ENCODE measurements at regions not wholly inside any gene's neighbourhood (a gene's known extent, or its start where the extent isn't known, plus 50 kb on each side); places are given as distances from the start of the nearest gene placed in this dataset.
"Not testable (repeated sequence)": the region's sequence is repeated elsewhere in the genome, so short reads cannot be mapped to it uniquely, and the experiment has no call there.

GRCh38 chr2:75432761-75433361 is 127.9 kb downstream of the EVA1A start:
- no peak for DNase-seq (ENCODE audit: low read depth in 2 of 2)

GRCh38 chr2:75431763-75432162 is 129.0 kb downstream of the EVA1A start:
- DNase-seq (ENCODE audit: low read depth in 2 of 2), result no peak

GRCh38 chr2:75431276-75431675 is 129.5 kb downstream of the EVA1A start:
- no peak for DNase-seq (ENCODE audit: low read depth in 2 of 2)

DNA sequence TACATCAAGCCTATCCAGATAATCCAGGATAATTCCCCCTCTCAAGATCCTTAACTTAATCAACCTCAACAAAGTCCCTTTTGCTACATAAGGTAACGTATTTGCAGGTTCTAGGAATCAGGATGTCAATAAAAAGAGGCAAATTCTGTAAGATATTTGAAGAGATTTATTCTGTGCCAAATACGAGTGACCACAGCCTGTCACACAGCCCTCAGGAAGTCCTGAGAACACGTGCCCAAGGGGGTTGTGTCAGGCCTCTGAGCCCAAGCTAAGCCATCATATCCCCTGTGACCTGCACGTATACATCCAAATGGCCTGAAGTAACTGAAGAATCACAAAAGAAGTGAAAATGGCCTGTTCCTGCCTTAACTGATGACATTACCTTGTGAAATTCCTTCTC is 130.3 kb downstream of the EVA1A start:
- not testable (repeated sequence) for DNase-seq (ENCODE audit: low read depth in 2 of 2)

GRCh38 chr2:75428646-75429443 is 131.9 kb downstream of the EVA1A start:
- DNase-seq (ENCODE audit: low read depth in 2 of 2), result no peak

GRCh38 chr2:75428060-75428459 is 132.7 kb downstream of the EVA1A start:
- no peak for DNase-seq (ENCODE audit: low read depth in 2 of 2)

GRCh38 chr2:75424936-75425619 is 135.7 kb downstream of the EVA1A start:
- DNase-seq (ENCODE audit: low read depth in 2 of 2), result no peak

- no peak for DNase-seq (ENCODE audit: low read depth in 2 of 2)
These were observed 138.8 kb downstream of the EVA1A start for GRCh38 chr2:75421986-75422385.

DNA sequence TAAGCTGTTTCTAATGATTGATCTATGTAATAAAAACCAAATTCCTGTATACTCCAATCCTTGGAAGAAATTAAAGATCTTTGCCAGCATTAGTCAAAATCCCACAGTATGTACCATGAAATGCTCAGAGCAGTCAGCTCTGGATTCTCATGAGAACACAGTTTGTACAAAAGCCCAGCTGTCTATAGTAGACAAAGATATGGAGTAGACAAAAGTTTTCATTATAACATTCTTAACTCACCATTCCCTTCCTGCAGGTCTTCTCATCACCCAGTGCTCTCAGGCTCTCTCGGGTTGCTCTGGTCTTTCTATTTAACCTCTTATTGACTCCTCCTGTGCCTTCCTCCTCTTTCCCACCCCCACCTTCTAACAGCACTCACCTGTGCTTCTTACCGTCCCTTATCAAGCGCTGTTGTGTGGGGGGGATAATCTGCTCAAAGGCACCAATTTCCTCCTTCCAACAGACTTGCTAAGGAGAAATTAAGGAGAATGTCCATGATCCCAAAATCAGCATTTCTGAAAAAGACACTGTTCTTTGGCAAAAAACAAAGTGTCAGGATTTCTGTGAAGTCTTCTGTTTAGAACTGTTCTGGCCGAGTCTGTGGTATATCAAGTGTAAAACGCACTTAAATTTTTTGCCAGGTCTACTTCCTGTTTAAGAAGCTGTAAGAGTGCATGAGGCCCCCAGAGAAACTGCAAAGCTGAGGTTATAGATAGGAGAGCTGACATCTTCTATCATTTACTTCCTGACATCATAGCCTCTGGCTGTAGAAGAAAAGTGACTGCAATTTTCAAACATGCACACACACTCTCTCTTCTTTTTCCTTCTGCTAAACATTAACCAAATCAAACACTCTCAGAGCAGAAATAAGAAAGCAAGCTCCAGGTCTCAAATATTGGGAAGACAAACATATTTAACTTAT is 144.1 kb downstream of the EVA1A start:
- no peak for DNase-seq (ENCODE audit: low read depth in 2 of 2)

DNA sequence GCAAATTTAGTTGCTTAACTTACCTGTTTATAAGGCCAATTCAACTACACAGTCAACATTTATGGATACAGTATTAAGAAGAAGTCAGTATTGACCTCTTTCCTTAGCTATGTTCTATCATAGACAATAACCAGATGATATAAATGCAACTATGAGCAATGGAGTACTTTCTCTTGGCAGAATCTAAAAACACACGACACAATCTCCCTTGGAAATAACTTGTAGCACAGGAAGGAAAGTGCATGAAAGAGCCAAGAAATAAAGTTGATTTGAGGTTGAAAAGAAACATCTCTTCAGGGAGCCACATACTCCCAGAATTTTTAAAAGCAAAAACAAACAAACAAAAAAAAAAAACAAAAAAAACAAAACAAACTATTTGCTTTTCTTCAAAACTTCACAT is 145.0 kb downstream of the EVA1A start:
- no peak for DNase-seq (ENCODE audit: low read depth in 2 of 2)

- no peak for DNase-seq (ENCODE audit: low read depth in 2 of 2)
These were observed 145.6 kb downstream of the EVA1A start for GRCh38 chr2:75415111-75415626.

DNA sequence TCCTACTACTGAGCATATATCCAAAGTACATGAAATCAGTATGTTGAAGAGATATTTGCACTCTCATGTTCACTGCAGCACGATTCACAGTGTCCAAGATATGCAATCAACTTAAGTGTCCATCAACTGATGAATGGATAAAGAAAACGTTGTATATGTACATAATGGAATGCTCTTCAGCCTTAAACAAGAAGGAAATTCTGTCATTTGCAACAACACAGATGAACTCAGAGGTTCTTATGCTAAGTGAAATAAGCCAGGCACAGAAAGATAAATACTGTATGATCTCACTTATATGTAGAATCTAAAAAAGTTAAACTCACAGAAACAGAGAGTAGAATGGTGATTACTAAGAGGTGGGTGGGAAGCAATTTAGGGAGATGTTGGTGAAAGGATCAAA is 149.2 kb downstream of the EVA1A start:
- no peak for DNase-seq (ENCODE audit: low read depth in 2 of 2)

DNA sequence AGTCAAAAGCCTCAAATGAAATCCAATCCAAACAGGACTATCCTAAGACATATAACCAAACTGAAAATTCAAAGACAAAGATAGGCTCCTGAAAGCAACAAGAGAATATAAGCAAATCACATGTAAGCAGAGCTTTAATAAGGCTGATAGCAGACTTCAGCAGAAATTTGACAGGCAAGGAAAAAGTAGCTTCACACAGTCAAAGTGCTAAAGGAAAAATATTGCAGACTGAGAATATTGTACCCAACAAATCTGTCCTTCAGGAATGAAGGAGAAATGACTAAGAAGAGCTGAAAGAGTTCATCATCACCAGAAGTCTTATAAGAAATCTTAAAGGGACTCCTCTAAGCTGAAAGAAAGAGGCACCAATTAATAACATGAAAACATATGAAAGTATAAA is 150.0 kb downstream of the EVA1A start:
- no peak for DNase-seq (ENCODE audit: low read depth in 2 of 2)

DNA sequence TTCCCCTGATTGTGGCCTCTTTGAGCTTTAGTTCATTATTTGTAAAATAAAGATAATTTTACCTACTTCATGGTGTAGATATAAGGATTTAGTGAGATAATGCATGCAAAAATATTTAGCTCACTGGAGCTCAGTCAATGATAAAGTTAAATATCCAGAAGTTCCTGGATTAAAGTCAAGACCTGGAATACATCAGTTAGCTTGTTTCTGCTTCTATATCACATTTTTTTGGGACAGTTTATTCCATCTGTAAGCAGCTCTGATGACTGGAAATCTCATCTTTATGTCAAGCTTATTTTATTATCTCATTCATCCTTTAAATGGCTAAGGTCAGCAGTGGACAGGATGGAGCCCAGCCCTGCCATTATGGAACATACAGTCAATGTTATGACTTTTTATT is 152.0 kb downstream of the EVA1A start:
- no peak for DNase-seq (ENCODE audit: low read depth in 2 of 2)

DNA sequence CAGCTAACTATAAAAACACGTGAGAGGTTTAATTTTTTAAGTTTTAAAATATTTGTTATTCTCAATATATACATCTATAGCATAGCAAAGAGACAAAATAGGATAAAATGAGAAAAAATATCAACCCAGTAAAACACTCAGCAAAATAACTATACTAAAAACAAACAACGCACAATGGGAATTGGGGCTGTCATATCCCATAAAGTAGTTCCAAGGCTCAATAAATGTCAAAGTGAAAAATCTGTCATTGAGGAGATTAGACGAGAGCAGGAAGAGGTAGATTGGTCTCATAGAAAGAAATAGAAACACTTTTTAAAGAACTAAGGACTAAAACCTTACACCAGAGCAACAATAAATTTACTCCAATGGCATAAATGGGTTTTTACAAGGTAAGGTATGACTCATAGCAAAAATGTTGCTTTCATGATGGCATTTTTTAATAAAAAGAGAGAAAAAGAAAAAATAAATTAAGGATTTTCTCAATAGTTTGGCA is 153.7 kb downstream of the EVA1A start:
- no peak for DNase-seq (ENCODE audit: low read depth in 2 of 2)

- DNase-seq (ENCODE audit: low read depth in 2 of 2), result no peak
These were observed 154.6 kb downstream of the EVA1A start for GRCh38 chr2:75406131-75406581.

GRCh38 chr2:75405000-75405399 is 155.7 kb downstream of the EVA1A start:
- DNase-seq (ENCODE audit: low read depth in 2 of 2), result no peak

DNA sequence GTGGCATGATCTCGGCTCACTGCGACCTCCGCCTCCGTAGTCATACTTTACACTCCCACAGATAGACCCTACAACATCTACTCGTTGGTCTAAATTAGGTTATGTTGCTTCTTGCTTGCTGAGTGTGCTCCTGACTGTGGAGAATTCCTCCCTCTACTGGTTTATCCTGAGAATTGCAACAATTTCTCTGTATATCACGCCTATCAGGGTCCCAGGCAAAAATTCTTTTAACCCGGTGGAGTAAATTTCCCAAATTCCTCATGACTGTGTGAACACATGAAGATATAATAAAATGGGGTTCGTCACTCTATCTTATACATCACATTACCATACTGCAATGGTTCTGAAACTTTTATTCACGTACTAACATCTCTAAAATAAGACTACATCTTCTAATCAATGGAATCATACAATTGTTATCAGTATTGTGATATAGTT is 156.7 kb downstream of the EVA1A start:
- DNase-seq (ENCODE audit: low read depth in 2 of 2), result peak; percentile 17 to 33

GRCh38 chr2:75396314-75396713 is 164.4 kb downstream of the EVA1A start:
- no peak for DNase-seq (ENCODE audit: low read depth in 2 of 2)

- not testable (repeated sequence) for DNase-seq (ENCODE audit: low read depth in 2 of 2)
These were observed 166.0 kb downstream of the EVA1A start for GRCh38 chr2:75394764-75395163.

DNA sequence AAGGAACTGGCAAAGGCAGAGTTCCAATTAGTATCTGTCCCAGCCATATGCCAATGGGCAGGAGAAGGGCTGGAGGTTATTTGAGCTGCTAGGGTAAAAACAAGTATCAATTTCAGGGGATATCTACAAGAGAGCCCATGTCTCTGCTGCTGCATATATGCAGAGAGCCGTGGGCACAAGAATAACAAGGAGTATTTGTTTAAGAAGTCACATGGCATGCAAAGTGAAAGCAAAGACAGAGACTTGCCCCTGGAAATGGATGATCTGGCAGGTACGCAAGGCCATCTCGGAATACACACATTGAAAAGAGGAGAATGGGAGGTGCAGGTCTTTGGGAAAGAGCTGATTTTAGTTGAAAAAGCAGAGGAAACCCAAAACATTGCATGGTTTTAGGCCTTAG is 170.6 kb downstream of the EVA1A start:
- no peak for DNase-seq (ENCODE audit: low read depth in 2 of 2)

Measured in fibroblast of skin of left biceps (primary cell).